ENCODE measurements at regions not wholly inside any gene's neighbourhood (a gene's known extent, or its start where the extent isn't known, plus 50 kb on each side); places are given as distances from the start of the nearest gene placed in this dataset.

GRCh38 chr18:25736516-25736915 lies 353.9 kb downstream of the SS18 start:
- ChIA-PET RAD21 (ENCODE audit: low non-redundant PET in 1 of 2, low total read pairs in 2 of 2, uncharacterized antibody in 2 of 2, unreplicated experiment in 2 of 2) (no interaction called here), POLR2A (no interaction called here), CTCF (no interaction called here)
- no peaks in the 10 kb centered on the region for H3K9me2 ChIP-seq (ENCODE audit: insufficient read depth)
- H3K79me2 ChIP-seq (ENCODE audit: insufficient read depth, low read length), result no peaks in the 10 kb centered on the region
- no peak overlapping the region for H3K27ac ChIP-seq (ENCODE audit: low read depth, low read length)
- no peaks in the 10 kb centered on the region for H3K36me3 ChIP-seq (ENCODE audit: control insufficient read depth in 1 of 2, insufficient read depth in 2 of 2, low read length in 2 of 2)
- no peaks in the 10 kb centered on the region; a peak in 1 of 4 replicates for H3K4me1 ChIP-seq (ENCODE audit: control insufficient read depth in 1 of 2, insufficient read depth in 2 of 2, low read length in 2 of 2)
- no peak overlapping the region for H3K4me3 ChIP-seq (replicated peaks in 1 of 2; ENCODE audit: low read depth in 1 of 2, low read length in 2 of 2)
- H3K27me3 ChIP-seq (ENCODE audit: insufficient read depth, low read length), result peaks cover 16% of the 10 kb centered on the region; the same call in 1 of the 2 replicates
- H3K9me3 ChIP-seq (ENCODE audit: control insufficient read depth in 1 of 2, insufficient read depth in 1 of 2, low read depth in 1 of 2, low read length in 2 of 2), result no peaks in the 10 kb centered on the region
- H3K9ac ChIP-seq (ENCODE audit: low read length), result no peak overlapping the region
- DNase-seq (ENCODE audit: low read depth, low spot score) (no peak), ATAC-seq (no peak)
- H4K20me1 ChIP-seq (ENCODE audit: insufficient read depth), result no peaks in the 10 kb centered on the region
- no peak for TF ChIP-seq POLR2A (IDR thresholded peaks at IDR 0.05; ENCODE audit: borderline replicate concordance, extremely low read depth, insufficient read depth, insufficient read length)
- TF ChIP-seq FOSL1 (IDR thresholded peaks at IDR 0.05; ENCODE audit: low read depth), result no peak
- TF ChIP-seq POLR2AphosphoS5 (IDR thresholded peaks at IDR 0.05; ENCODE audit: low read depth, low read length), result no peak
- no peak for TF ChIP-seq CEBPB (IDR thresholded peaks at IDR 0.05; ENCODE audit: low read depth)
- no peak overlapping the region for H2AFZ ChIP-seq (ENCODE audit: low read depth, low read length, poor library complexity, severe bottlenecking)
- BruUV-seq (replicated peaks), result no TSS peak
- H3K4me2 ChIP-seq (ENCODE audit: low read length), result no peak overlapping the region
- intact Hi-C loops (cut with micrococcal nuclease), result no loop called here

DNA sequence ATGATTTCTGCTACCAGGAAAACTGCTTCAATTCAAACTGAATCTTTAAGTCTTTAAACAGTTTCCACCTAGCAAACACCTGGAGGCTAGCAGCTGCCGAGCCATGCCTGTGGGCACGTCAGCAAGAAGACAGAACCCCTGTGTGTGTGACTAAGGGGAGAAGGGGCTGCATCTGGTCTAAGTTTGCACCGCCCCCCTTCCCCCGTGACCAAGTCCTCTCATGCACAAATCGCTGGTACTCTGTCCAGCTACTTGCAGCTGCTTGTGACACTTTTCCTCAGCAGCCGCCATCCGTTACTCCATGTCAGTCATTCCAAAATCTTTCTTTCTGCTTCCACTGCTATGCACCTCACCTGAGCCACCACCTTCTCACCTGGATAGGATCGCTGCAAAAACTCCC lies 355.0 kb downstream of the SS18 start:
- H3K36me3 ChIP-seq (ENCODE audit: control insufficient read depth in 1 of 2, insufficient read depth in 2 of 2, low read length in 2 of 2), result no peaks in the 10 kb centered on the region
- no peaks in the 10 kb centered on the region for H4K20me1 ChIP-seq (ENCODE audit: insufficient read depth)
- ChIA-PET RAD21 (ENCODE audit: low non-redundant PET in 1 of 2, low total read pairs in 2 of 2, uncharacterized antibody in 2 of 2, unreplicated experiment in 2 of 2) (no interaction called here), CTCF (no interaction called here), POLR2A (no interaction called here)
- intact Hi-C loops (cut with micrococcal nuclease), result no loop called here
- no peak overlapping the region for H3K9ac ChIP-seq (ENCODE audit: low read length)
- BruUV-seq (replicated peaks), result no TSS peak
- no peaks in the 10 kb centered on the region for H3K9me2 ChIP-seq (ENCODE audit: insufficient read depth)
- H3K79me2 ChIP-seq (ENCODE audit: insufficient read depth, low read length), result no peaks in the 10 kb centered on the region
- no peak overlapping the region for H3K27ac ChIP-seq (ENCODE audit: low read depth, low read length)
- H3K4me1 ChIP-seq (ENCODE audit: control insufficient read depth in 1 of 2, insufficient read depth in 2 of 2, low read length in 2 of 2), result no peaks in the 10 kb centered on the region; a peak in 1 of 4 replicates
- no peak overlapping the region for H3K4me3 ChIP-seq (replicated peaks in 1 of 2; ENCODE audit: low read depth in 1 of 2, low read length in 2 of 2)
- DNase-seq (ENCODE audit: low read depth, low spot score) (no peak), ATAC-seq (no peak)
- no peak overlapping the region for H3K4me2 ChIP-seq (ENCODE audit: low read length)
- no peak overlapping the region for H2AFZ ChIP-seq (ENCODE audit: low read depth, low read length, poor library complexity, severe bottlenecking)
- H3K9me3 ChIP-seq (ENCODE audit: control insufficient read depth in 1 of 2, insufficient read depth in 1 of 2, low read depth in 1 of 2, low read length in 2 of 2), result no peaks in the 10 kb centered on the region
- peaks cover 16% of the 10 kb centered on the region; the same call in 1 of the 2 replicates for H3K27me3 ChIP-seq (ENCODE audit: insufficient read depth, low read length)
- TF ChIP-seq FOSL1 (IDR thresholded peaks at IDR 0.05; ENCODE audit: low read depth), result no peak
- TF ChIP-seq, protein P1, sequence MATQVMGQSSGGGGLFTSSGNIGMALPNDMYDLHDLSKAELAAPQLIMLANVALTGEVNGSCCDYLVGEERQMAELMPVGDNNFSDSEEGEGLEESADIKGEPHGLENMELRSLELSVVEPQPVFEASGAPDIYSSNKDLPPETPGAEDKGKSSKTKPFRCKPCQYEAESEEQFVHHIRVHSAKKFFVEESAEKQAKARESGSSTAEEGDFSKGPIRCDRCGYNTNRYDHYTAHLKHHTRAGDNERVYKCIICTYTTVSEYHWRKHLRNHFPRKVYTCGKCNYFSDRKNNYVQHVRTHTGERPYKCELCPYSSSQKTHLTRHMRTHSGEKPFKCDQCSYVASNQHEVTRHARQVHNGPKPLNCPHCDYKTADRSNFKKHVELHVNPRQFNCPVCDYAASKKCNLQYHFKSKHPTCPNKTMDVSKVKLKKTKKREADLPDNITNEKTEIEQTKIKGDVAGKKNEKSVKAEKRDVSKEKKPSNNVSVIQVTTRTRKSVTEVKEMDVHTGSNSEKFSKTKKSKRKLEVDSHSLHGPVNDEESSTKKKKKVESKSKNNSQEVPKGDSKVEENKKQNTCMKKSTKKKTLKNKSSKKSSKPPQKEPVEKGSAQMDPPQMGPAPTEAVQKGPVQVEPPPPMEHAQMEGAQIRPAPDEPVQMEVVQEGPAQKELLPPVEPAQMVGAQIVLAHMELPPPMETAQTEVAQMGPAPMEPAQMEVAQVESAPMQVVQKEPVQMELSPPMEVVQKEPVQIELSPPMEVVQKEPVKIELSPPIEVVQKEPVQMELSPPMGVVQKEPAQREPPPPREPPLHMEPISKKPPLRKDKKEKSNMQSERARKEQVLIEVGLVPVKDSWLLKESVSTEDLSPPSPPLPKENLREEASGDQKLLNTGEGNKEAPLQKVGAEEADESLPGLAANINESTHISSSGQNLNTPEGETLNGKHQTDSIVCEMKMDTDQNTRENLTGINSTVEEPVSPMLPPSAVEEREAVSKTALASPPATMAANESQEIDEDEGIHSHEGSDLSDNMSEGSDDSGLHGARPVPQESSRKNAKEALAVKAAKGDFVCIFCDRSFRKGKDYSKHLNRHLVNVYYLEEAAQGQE (IDR thresholded peaks at IDR 0.05; ENCODE audit: low read depth), result no peak
- no peak for TF ChIP-seq POLR2A (IDR thresholded peaks at IDR 0.05; ENCODE audit: borderline replicate concordance, extremely low read depth, insufficient read depth, insufficient read length)
- no peak for TF ChIP-seq ZNF274 (IDR thresholded peaks at IDR 0.05; ENCODE audit: low read depth, low read length)
- TF ChIP-seq YY1 (IDR thresholded peaks at IDR 0.05; ENCODE audit: extremely low read depth, insufficient replicate concordance, low read depth, low read length), result no peak
- no peak for TF ChIP-seq JUND (IDR thresholded peaks at IDR 0.05)
- TF ChIP-seq CBX3 (IDR thresholded peaks at IDR 0.05; ENCODE audit: low read depth), result no peak
- TF ChIP-seq EZH2 (IDR thresholded peaks at IDR 0.05), result no peak
- no peak for TF ChIP-seq EGR1 (IDR thresholded peaks at IDR 0.05; ENCODE audit: low read depth)
- TF ChIP-seq CEBPB (IDR thresholded peaks at IDR 0.05; ENCODE audit: low read depth), result no peak
- TF ChIP-seq, protein P2, sequence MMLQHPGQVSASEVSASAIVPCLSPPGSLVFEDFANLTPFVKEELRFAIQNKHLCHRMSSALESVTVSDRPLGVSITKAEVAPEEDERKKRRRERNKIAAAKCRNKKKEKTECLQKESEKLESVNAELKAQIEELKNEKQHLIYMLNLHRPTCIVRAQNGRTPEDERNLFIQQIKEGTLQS (IDR thresholded peaks at IDR 0.05), result no peak
- TF ChIP-seq RAD21 (IDR thresholded peaks at IDR 0.05; ENCODE audit: low read depth), result no peak
- TF ChIP-seq, protein P3, sequence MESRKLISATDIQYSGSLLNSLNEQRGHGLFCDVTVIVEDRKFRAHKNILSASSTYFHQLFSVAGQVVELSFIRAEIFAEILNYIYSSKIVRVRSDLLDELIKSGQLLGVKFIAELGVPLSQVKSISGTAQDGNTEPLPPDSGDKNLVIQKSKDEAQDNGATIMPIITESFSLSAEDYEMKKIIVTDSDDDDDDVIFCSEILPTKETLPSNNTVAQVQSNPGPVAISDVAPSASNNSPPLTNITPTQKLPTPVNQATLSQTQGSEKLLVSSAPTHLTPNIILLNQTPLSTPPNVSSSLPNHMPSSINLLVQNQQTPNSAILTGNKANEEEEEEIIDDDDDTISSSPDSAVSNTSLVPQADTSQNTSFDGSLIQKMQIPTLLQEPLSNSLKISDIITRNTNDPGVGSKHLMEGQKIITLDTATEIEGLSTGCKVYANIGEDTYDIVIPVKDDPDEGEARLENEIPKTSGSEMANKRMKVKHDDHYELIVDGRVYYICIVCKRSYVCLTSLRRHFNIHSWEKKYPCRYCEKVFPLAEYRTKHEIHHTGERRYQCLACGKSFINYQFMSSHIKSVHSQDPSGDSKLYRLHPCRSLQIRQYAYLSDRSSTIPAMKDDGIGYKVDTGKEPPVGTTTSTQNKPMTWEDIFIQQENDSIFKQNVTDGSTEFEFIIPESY (IDR thresholded peaks at IDR 0.05; ENCODE audit: extremely low read depth, insufficient replicate concordance, low read length), result no peak
- TF ChIP-seq ELF1 (IDR thresholded peaks at IDR 0.05; ENCODE audit: borderline replicate concordance, low read depth), result no peak
- no peak for TF ChIP-seq EZH2phosphoT487 (IDR thresholded peaks at IDR 0.05; ENCODE audit: borderline replicate concordance)
- TF ChIP-seq POLR2AphosphoS5 (IDR thresholded peaks at IDR 0.05; ENCODE audit: low read depth, low read length), result no peak
- no peak for TF ChIP-seq SP1 (IDR thresholded peaks at IDR 0.05; ENCODE audit: low read depth)

Data from HCT116 (cell line).